IPS-18a (cell line): ENCODE measurements at regions not wholly inside any gene's neighbourhood (a gene's known extent, or its start where the extent isn't known, plus 50 kb on each side); places are given as distances from the start of the nearest gene placed in this dataset.

Experiments used
- H3K27ac ChIP-seq: one replicate; pipeline ENCODE4 v1.5.1; 2013; ENCODE audit warnings: low read length
- H3K27me3 ChIP-seq: one replicate; pipeline ENCODE4 v1.6.1; 2013; ENCODE audit warnings: mild to moderate bottlenecking, low read length; ENCODE audit not compliant: control insufficient read depth, insufficient read depth
- H3K36me3 ChIP-seq: one replicate; pipeline ENCODE4 v1.6.1; 2013; ENCODE audit warnings: low read depth, low read length; ENCODE audit not compliant: control insufficient read depth
- H3K4me1 ChIP-seq: one replicate; pipeline ENCODE4 v1.6.1; 2013; ENCODE audit warnings: low read depth, low read length; ENCODE audit not compliant: control insufficient read depth
- H3K4me3 ChIP-seq: one replicate; pipeline ENCODE4 v1.5.1; 2013; ENCODE audit warnings: low read length
- H3K9ac ChIP-seq: one replicate; pipeline ENCODE4 v1.6.1; 2013; ENCODE audit warnings: mild to moderate bottlenecking, low read length, moderate library complexity
- H3K9me3 ChIP-seq: one replicate; pipeline ENCODE4 v1.6.1; 2013; ENCODE audit warnings: low read depth, low read length; ENCODE audit not compliant: control insufficient read depth

DNA sequence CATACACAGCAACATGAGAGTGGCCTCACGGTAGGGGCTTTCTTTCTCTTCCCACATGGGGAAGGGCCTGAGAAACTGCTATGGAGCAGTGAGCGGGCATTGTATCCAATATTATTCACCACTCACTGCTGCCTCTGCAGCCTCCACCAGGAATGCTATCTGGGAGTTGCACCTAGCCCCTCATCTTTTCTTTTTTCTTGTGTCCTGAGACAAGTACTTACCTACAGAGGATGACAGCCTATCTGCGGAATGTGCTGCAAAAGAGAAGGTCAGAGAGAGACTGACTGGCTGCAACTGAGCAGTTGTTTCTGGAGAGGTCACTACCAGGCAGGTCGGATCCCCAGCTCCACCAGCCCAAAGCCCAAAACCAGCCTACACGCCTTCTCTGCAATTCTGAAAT, 52.1 kb upstream of the HTATIP2 start:
- no peaks in the 10 kb centered on the region for H3K36me3 ChIP-seq
- peaks cover 11% of the 10 kb centered on the region for H3K27me3 ChIP-seq
- H3K4me1 ChIP-seq: no peaks in the 10 kb centered on the region
- H3K4me3 ChIP-seq: no peak overlapping the region
- no peak overlapping the region for H3K27ac ChIP-seq
- H3K9me3 ChIP-seq: no peaks in the 10 kb centered on the region
- H3K9ac ChIP-seq: no peak overlapping the region

DNA sequence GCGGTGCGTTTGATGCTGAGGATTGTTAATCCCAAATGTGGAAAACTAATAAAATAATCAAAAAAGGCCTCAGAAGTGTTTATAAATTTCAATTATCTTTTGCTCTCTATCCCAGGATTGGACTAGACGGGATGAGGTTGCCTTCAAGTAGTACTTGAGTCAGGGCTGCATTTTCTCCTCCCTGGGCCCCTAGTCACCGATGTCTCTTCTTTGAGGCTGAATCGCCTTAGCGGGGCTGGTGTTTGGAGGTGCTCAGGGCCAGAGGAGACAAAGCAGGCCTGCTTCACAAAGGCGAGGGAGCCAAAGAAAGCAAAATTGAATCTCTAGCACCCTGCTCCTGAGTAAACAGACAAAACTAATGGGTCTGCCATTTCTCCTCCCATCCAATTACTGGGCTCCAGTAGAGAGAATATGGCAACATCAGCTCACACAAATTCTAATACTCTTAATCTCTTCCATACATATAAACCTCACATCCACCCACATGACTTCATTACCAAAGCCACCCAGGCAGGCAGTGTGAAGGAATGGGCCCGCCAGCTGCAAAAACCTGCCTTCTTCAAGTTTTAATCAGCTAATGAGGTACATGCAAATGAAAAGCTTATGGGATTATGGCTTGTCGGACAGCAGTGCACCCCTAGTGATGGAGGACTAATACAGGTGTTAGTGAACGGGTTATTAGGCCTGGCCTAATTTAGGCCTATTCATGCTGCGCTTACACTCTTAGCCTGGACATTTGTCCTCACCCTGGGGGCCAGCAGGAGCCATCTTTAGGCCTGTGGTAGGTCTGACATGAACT, 52.7 kb upstream of the HTATIP2 start:
- H3K9me3 ChIP-seq: no peaks in the 10 kb centered on the region
- peaks cover 11% of the 10 kb centered on the region for H3K27me3 ChIP-seq
- H3K27ac ChIP-seq: no peak overlapping the region
- H3K9ac ChIP-seq: no peak overlapping the region
- no peaks in the 10 kb centered on the region for H3K4me1 ChIP-seq
- no peaks in the 10 kb centered on the region for H3K36me3 ChIP-seq
- no peak overlapping the region for H3K4me3 ChIP-seq

DNA sequence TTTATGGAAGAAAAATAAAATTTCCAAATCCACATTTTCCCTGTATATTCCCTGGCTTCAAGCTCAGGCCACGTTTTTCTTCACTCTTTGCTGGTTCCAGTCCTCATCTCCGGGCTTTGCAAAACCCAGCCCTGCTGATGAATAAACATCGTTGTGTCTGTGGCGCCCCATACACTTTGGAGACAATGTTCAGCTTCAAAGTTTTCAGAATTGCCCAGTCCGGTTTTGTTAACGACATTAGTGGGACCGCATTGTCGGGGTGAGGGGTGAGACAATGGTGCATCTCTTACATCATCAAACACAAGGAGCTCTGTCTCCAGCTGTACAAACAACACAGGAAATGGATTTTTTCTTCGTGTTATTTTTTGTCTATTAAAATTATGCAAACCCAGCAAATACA, 53.4 kb upstream of the HTATIP2 start:
- no peaks in the 10 kb centered on the region for H3K36me3 ChIP-seq
- no peaks in the 10 kb centered on the region for H3K9me3 ChIP-seq
- H3K4me3 ChIP-seq: no peak overlapping the region
- peaks cover 11% of the 10 kb centered on the region for H3K27me3 ChIP-seq
- H3K27ac ChIP-seq: no peak overlapping the region
- no peak overlapping the region for H3K9ac ChIP-seq
- no peaks in the 10 kb centered on the region for H3K4me1 ChIP-seq

- no peak overlapping the region for H3K9ac ChIP-seq
- no peaks in the 10 kb centered on the region for H3K9me3 ChIP-seq
- no peaks in the 10 kb centered on the region for H3K36me3 ChIP-seq
- H3K4me1 ChIP-seq: no peaks in the 10 kb centered on the region
- H3K27me3 ChIP-seq: peaks cover 12% of the 10 kb centered on the region
- no peak overlapping the region for H3K27ac ChIP-seq
- no peak overlapping the region for H3K4me3 ChIP-seq
Observed at GRCh38 chr11:20309231-20310025, 54.1 kb upstream of the HTATIP2 start.

- Histone ChIP-seq H3K9ac (no peak overlapping the region), H3K4me3 (no peak overlapping the region), H3K27me3 (peaks cover 15% of the 10 kb centered on the region), H3K36me3 (no peaks in the 10 kb centered on the region), H3K27ac (no peak overlapping the region), H3K4me1 (no peaks in the 10 kb centered on the region), H3K9me3 (no peaks in the 10 kb centered on the region)
Observed at GRCh38 chr11:20308601-20309000, 54.9 kb upstream of the HTATIP2 start.

DNA sequence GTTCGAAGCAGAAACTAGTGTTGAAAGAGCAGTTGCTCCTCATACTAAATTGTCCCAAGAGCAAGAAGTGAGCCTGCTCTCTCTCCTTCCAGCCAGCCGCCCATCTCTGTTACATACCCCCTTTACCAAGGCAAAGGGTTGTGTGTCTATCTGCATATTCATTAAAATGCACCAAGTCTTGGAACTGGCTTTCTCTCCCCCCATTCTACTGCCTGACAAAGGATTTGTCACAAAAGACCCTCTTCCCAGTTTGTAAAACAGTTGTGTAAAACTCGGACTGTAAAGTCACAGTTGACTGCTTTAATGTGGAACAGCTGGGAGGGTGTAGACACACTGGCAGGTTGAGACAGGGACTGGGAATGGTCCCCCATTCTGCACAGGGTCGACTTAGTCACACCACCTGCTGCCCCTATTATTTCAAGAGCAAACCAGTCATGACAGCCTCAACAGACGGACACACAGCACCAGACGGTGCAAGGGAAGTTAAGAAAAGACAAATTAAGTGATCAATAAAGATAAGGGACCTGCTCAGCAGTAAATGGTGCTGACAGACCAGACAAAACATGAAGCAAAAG, 60.0 kb upstream of the HTATIP2 start:
- H3K9ac ChIP-seq: no peak overlapping the region
- no peaks in the 10 kb centered on the region for H3K36me3 ChIP-seq
- no peak overlapping the region for H3K4me3 ChIP-seq
- no peaks in the 10 kb centered on the region for H3K4me1 ChIP-seq
- no peaks in the 10 kb centered on the region for H3K9me3 ChIP-seq
- H3K27ac ChIP-seq: no peak overlapping the region
- peaks cover 10% of the 10 kb centered on the region for H3K27me3 ChIP-seq

DNA sequence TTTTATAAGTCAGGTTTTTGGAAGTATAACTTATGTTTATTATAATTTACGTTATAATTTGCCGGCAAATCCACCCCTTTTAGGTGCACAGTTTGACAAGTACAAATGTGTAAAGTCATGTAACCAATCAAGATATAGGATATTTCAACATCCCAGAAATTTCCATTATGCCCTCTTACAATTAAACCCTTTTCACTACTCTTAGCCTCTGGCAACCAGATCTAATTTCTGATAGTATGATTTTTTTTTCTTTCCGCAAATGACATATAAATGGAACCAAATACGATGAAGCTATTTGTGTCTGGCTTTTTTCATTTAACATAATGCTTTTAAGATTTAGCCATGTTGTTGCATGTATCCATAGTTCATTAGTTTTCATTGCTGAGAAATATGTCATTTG, 69.5 kb upstream of the HTATIP2 start:
- Histone ChIP-seq H3K4me1 (no peaks in the 10 kb centered on the region), H3K27ac (no peak overlapping the region), H3K9ac (no peak overlapping the region), H3K4me3 (no peak overlapping the region), H3K9me3 (no peaks in the 10 kb centered on the region), H3K27me3 (peaks cover 7% of the 10 kb centered on the region), H3K36me3 (no peaks in the 10 kb centered on the region)

DNA sequence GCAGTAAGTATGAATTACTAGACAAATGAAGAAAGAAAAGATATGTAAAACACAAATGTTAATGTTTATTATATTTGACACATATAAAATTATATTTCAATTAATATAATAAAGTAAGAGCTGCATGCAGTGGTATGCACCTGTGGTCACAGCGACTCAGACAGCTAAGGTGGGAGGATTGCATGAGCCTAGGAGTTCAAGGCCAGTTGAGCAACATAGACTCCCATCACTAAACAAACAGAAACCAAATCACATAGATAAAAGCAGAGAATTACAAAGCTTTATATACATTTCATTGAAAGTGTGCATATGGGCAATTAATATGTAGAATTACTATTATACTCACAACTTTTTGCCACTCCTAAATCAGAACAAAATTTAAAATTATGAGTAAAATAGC, 70.0 kb upstream of the HTATIP2 start:
- Histone ChIP-seq H3K9me3 (no peaks in the 10 kb centered on the region), H3K27ac (no peak overlapping the region), H3K27me3 (peaks cover 7% of the 10 kb centered on the region), H3K36me3 (no peaks in the 10 kb centered on the region), H3K4me1 (no peaks in the 10 kb centered on the region), H3K9ac (no peak overlapping the region), H3K4me3 (no peak overlapping the region)

- Histone ChIP-seq H3K27me3 (peaks cover 7% of the 10 kb centered on the region), H3K4me1 (no peaks in the 10 kb centered on the region), H3K36me3 (no peaks in the 10 kb centered on the region), H3K9ac (no peak overlapping the region), H3K9me3 (no peaks in the 10 kb centered on the region), H3K4me3 (no peak overlapping the region), H3K27ac (no peak overlapping the region)
Observed at GRCh38 chr11:20289732-20290131, 73.8 kb upstream of the HTATIP2 start.

DNA sequence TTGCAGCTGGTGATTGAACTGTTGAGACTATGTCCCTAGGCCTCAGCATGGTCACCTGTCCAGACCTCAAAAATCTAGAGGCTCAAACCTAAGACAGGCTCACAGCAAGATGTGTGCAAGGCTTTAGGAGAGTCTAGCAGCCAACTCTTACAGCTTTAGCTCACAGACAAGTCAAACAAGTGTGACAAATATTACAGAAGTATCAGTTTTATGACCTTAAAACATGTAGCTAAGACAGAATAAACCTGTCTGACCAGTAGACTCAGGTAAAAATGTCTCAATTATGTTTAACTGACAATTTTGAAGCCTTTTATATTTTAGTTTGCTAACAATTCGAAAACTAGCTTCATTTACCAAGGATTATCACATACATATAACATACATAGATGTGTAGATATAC, 80.0 kb upstream of the HTATIP2 start:
- no peaks in the 10 kb centered on the region for H3K9me3 ChIP-seq
- no peaks in the 10 kb centered on the region for H3K36me3 ChIP-seq
- no peak overlapping the region for H3K27ac ChIP-seq
- no peak overlapping the region for H3K9ac ChIP-seq
- peaks cover 2% of the 10 kb centered on the region for H3K4me1 ChIP-seq
- H3K4me3 ChIP-seq: no peak overlapping the region
- peaks cover 24% of the 10 kb centered on the region for H3K27me3 ChIP-seq

- peaks cover 8% of the 10 kb centered on the region for H3K4me1 ChIP-seq
- H3K27me3 ChIP-seq: peaks cover 33% of the 10 kb centered on the region
- no peak overlapping the region for H3K27ac ChIP-seq
- H3K4me3 ChIP-seq: no peak overlapping the region
- H3K36me3 ChIP-seq: no peaks in the 10 kb centered on the region
- H3K9me3 ChIP-seq: no peaks in the 10 kb centered on the region
- H3K9ac ChIP-seq: no peak overlapping the region
Observed at GRCh38 chr11:20278727-20279126, 84.8 kb upstream of the HTATIP2 start.
